Transverse colon (tissue), 4 donors: ENCODE measurements at regions not wholly inside any gene's neighbourhood (a gene's known extent, or its start where the extent isn't known, plus 50 kb on each side); places are given as distances from the start of the nearest gene placed in this dataset.

Experiments used
- DNase-seq: peaks from one replicate; pipeline ENCODE4 v3.0.0-alpha.2; 2019
- H3K27ac ChIP-seq, 4 donors: fragments of 200-600 bp; sonication (generic); 2 replicates each; pipeline ENCODE4 v1.5.1; 2016 to 2018; ENCODE audit warnings: inconsistent platforms in 4 of 4
- H3K27me3 ChIP-seq: fragments of 200-600 bp; sonication (generic); 2 replicates; pipeline ENCODE4 v1.5.1; 2017; ENCODE audit warnings: inconsistent platforms
- H3K36me3 ChIP-seq, 4 donors: fragments of 200-600 bp; sonication (generic); 2 replicates each; pipeline ENCODE4 v1.5.1; 2017 to 2019; ENCODE audit warnings: inconsistent platforms in 4 of 4
- H3K4me1 ChIP-seq, 4 donors: fragments of 200-600 bp; sonication (generic); 2 replicates each; pipeline ENCODE4 v1.5.1; 2017 to 2020; ENCODE audit warnings: inconsistent platforms in 4 of 4
- H3K4me3 ChIP-seq, 4 donors: fragments of 200-600 bp; sonication (generic); 1 replicate in 1 of 4; 2 replicates in 3 of 4; pipeline versions ENCODE4 v1.5.1 to v1.6.1; 2017 to 2019; ENCODE audit warnings: inconsistent platforms in 4 of 4
- H3K9me3 ChIP-seq, 2 donors: fragments of 200-600 bp; sonication (generic); 2 replicates each; pipeline ENCODE4 v1.5.1; 2017 to 2019; ENCODE audit warnings: inconsistent platforms in 2 of 2
- CTCF ChIP-seq, 5 experiments: fragments of 200-600 bp in 3 of 5; fragments of 450-650 bp in 2 of 5; sonication (generic) in 3 of 5; IDR thresholded peaks; 1 replicate in 2 of 5; 2 replicates in 3 of 5; pipeline ENCODE4 v1.5.1; 2016 to 2017; ENCODE audit warnings: antibody characterized with exemption in 5 of 5, inconsistent platforms in 3 of 5, mild to moderate bottlenecking in 2 of 5, moderate library complexity in 1 of 5
- EP300 ChIP-seq: sonication (generic); formaldehyde crosslinking; IDR thresholded peaks from one replicate; pipeline ENCODE4 v1.6.1; 2017; ENCODE audit warnings: antibody characterized with exemption, low read depth
- POLR2A ChIP-seq: fragments of 450-650 bp; IDR thresholded peaks from one replicate; pipeline ENCODE4 v1.6.1; 2016; ENCODE audit warnings: antibody characterized with exemption, mild to moderate bottlenecking, moderate library complexity
- POLR2AphosphoS5 ChIP-seq, 3 donors: sonication (generic); formaldehyde crosslinking; IDR thresholded peaks; one replicate each; pipeline ENCODE4 v1.6.1; 2016; ENCODE audit warnings: antibody characterized with exemption in 3 of 3
- WGBS, 2 donors: methylation state at CpG; one replicate each; pipeline ENCODE4 v1.1.5; 2018; ENCODE audit warnings: low coverage in 1 of 2; 5-methylcytosine and 5-hydroxymethylcytosine counted together
- in situ Hi-C, 4 donors: fragments of 200-750 bp; cut with MboI; loops; one replicate each; pipeline versions ENCODE4 v1.15.0 to v1.15.1; 2017; ENCODE audit warnings: low sequenced_read_pairs in 3 of 4, low pct_ligation_motif_present in 1 of 4, low pct_unique_long_range_greater_than_20kb in 1 of 4
- intact Hi-C: fragments of 100-400 bp; cut with DNase I; formaldehyde crosslinking; loops from one replicate; pipeline ENCODE4 v1.15.1; 2023; ENCODE audit warnings: low total_unique reads

GRCh38 chr5:120239086-120239485, 225.0 kb upstream of the PRR16 start:
- 50 to 62% methylated on average over 1 of the region's 1 CpG for WGBS, 2 donors
- Histone ChIP-seq H3K4me1 (no peaks in the 10 kb centered on the region), H3K27ac (no peak overlapping the region), H3K27me3 (no peaks in the 10 kb centered on the region), H3K4me3 (no peak overlapping the region), H3K36me3 (no peaks in the 10 kb centered on the region), H3K9me3 (no peaks in the 10 kb centered on the region)
- DNase-seq, result no peak
- in situ Hi-C loops, result no loop called here
- intact Hi-C loops, result no loop called here
- TF ChIP-seq CTCF (IDR thresholded peaks at IDR 0.05) (no peak), POLR2A (no peak), EP300 (no peak), POLR2AphosphoS5 (IDR thresholded peaks at IDR 0.05) (no peak)

GRCh38 chr5:120240706-120241105, 223.4 kb upstream of the PRR16 start:
- Histone ChIP-seq H3K27ac (no peak overlapping the region), H3K4me3 (no peak overlapping the region), H3K27me3 (no peaks in the 10 kb centered on the region), H3K4me1 (no peaks in the 10 kb centered on the region), H3K9me3 (no peaks in the 10 kb centered on the region), H3K36me3 (no peaks in the 10 kb centered on the region)
- no peak for TF ChIP-seq POLR2AphosphoS5 (IDR thresholded peaks at IDR 0.05)
- TF ChIP-seq POLR2A, result no peak
- TF ChIP-seq CTCF (IDR thresholded peaks at IDR 0.05), result no peak
- in situ Hi-C loops (no loop called here), intact Hi-C loops (no loop called here)
- DNase-seq, result no peak

GRCh38 chr5:120241400-120241799, 222.7 kb upstream of the PRR16 start:
- Histone ChIP-seq H3K36me3 (no peaks in the 10 kb centered on the region), H3K9me3 (no peaks in the 10 kb centered on the region), H3K4me3 (no peak overlapping the region), H3K27me3 (no peaks in the 10 kb centered on the region), H3K27ac (no peak overlapping the region), H3K4me1 (no peaks in the 10 kb centered on the region)
- 10 to 30% methylated on average over 1 of the region's 1 CpG for WGBS, 2 donors
- in situ Hi-C loops, result no loop called here
- DNase-seq, result no peak
- intact Hi-C loops, result no loop called here
- TF ChIP-seq EP300 (no peak), CTCF (IDR thresholded peaks at IDR 0.05) (no peak)

- TF ChIP-seq POLR2AphosphoS5 (IDR thresholded peaks at IDR 0.05) (no peak), POLR2A (no peak), EP300 (no peak), CTCF (IDR thresholded peaks at IDR 0.05) (no peak)
- no peak for DNase-seq
- Histone ChIP-seq H3K36me3 (no peaks in the 10 kb centered on the region), H3K27ac (no peak overlapping the region), H3K9me3 (no peaks in the 10 kb centered on the region), H3K27me3 (no peaks in the 10 kb centered on the region), H3K4me1 (no peaks in the 10 kb centered on the region), H3K4me3 (no peak overlapping the region)
- in situ Hi-C loops (no loop called here), intact Hi-C loops (no loop called here)
- WGBS, 2 donors, result 69 to 77% methylated on average over 3 of the region's 3 CpGs
Measured at GRCh38 chr5:120251898-120252297, 212.2 kb upstream of the PRR16 start.
